Vagina (tissue), 2 donors: ENCODE measurements at regions not wholly inside any gene's neighbourhood (a gene's known extent, or its start where the extent isn't known, plus 50 kb on each side); places are given as distances from the start of the nearest gene placed in this dataset.

Experiments
- POLR2A ChIP-seq, 2 donors: fragments of 450-650 bp; IDR thresholded peaks; one replicate each; pipeline ENCODE4 v1.6.1; 2017; ENCODE audit warnings: antibody characterized with exemption in 2 of 2, mild to moderate bottlenecking in 2 of 2, moderate library complexity in 2 of 2
- TF ChIP-seq, protein P1 (sequence below), 3 experiments: fragments of 450-650 bp in 2 of 3; fragments of 200-600 bp in 1 of 3; sonication (generic) in 1 of 3; IDR thresholded peaks; one replicate each; pipeline ENCODE4 v1.5.1; 2017 to 2019; ENCODE audit warnings: antibody characterized with exemption in 3 of 3, mild to moderate bottlenecking in 2 of 3, moderate library complexity in 2 of 3

DNA sequence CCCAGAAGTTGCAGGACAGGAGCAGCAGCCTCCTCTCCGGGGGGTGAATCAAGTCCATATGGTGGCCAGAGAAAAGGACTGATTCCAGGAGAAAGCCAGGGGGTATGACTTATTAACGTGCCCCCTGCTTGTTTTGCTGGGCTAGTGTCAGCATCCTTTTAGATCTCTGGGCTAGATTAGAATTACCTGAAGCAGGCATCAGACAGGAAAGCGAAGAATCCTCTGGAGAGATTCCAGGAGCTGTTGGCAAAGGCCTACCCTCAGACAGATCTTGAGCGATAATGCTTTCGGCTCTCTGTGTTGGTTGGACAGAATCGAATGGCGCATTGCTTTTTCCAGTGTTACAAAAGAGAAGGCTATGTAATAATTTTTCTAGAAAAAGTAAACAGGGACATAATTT, 164.0 kb upstream of the GLI3 start:
- TF ChIP-seq, protein P1, sequence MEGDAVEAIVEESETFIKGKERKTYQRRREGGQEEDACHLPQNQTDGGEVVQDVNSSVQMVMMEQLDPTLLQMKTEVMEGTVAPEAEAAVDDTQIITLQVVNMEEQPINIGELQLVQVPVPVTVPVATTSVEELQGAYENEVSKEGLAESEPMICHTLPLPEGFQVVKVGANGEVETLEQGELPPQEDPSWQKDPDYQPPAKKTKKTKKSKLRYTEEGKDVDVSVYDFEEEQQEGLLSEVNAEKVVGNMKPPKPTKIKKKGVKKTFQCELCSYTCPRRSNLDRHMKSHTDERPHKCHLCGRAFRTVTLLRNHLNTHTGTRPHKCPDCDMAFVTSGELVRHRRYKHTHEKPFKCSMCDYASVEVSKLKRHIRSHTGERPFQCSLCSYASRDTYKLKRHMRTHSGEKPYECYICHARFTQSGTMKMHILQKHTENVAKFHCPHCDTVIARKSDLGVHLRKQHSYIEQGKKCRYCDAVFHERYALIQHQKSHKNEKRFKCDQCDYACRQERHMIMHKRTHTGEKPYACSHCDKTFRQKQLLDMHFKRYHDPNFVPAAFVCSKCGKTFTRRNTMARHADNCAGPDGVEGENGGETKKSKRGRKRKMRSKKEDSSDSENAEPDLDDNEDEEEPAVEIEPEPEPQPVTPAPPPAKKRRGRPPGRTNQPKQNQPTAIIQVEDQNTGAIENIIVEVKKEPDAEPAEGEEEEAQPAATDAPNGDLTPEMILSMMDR (IDR thresholded peaks at IDR 0.05) = no peak
- no peak for TF ChIP-seq POLR2A (IDR thresholded peaks at IDR 0.05)
